H1 (cell line): ENCODE measurements at regions not wholly inside any gene's neighbourhood (a gene's known extent, or its start where the extent isn't known, plus 50 kb on each side); places are given as distances from the start of the nearest gene placed in this dataset.

Experiments used
- CTCF ChIA-PET: fragments of 300-600 bp; sonication (Branson Sonifier 250); formaldehyde crosslinking; loops from one replicate; lab custom pipeline; 2021; ENCODE audit not compliant: partially characterized antibody; lab: Charles Lee
- POLR2A ChIA-PET: fragments of 300-600 bp; sonication (Branson Sonifier 250); formaldehyde crosslinking; loops from one replicate; lab custom pipeline; 2021; ENCODE audit warnings: inconsistent platforms; ENCODE audit not compliant: partially characterized antibody; lab: Charles Lee
- DNase-seq, 2 experiments: peaks; one replicate each; pipeline versions ENCODE4 v3.0.0 to v3.0.0-alpha.2; 2010 to 2022; ENCODE audit warnings: low spot score in 2 of 2, low read depth in 1 of 2, mixed read lengths in 1 of 2
- FAIRE-seq: peaks from 2 replicates; lab custom pipeline; 2011; peaks lifted over from hg19 to GRCh38; lab: Jason Lieb, UNC
- H2AFZ ChIP-seq: 2 replicates; pipeline ENCODE4 v1.8.1; 2012; ENCODE audit warnings: low read length, inconsistent platforms
- H2AK5ac ChIP-seq: 2 replicates; pipeline ENCODE4 v1.6.1; 2013; ENCODE audit warnings: low read depth, low read length
- H2BK120ac ChIP-seq: replicated peaks from 2 replicates; pipeline ENCODE3; 2013; ENCODE audit warnings: low read depth, low read length, inconsistent platforms
- H2BK12ac ChIP-seq: 2 replicates; pipeline ENCODE4 v1.6.1; 2013; ENCODE audit warnings: low read depth, low read length
- H2BK15ac ChIP-seq: 2 replicates; pipeline ENCODE4 v1.6.1; 2013; ENCODE audit warnings: low read length
- H2BK20ac ChIP-seq: 2 replicates; pipeline ENCODE4 v1.6.1; 2013; ENCODE audit warnings: low read length
- H2BK5ac ChIP-seq: 2 replicates; pipeline ENCODE4 v1.6.1; 2013; ENCODE audit warnings: low read depth, low read length
- H3K14ac ChIP-seq: 2 replicates; pipeline ENCODE4 v1.6.1; 2013; ENCODE audit warnings: inconsistent platforms; ENCODE audit not compliant: insufficient read length
- H3K18ac ChIP-seq: 2 replicates; pipeline ENCODE4 v1.6.1; 2013; ENCODE audit warnings: low read length; ENCODE audit errors: extremely low read depth
- H3K23ac ChIP-seq: 2 replicates; pipeline ENCODE4 v1.6.1; 2013; ENCODE audit warnings: inconsistent platforms; ENCODE audit not compliant: insufficient read length
- H3K23me2 ChIP-seq: 2 replicates; pipeline ENCODE4 v1.6.1; 2013; ENCODE audit warnings: low read depth, low read length
- H3K27ac ChIP-seq: 2 replicates; pipeline ENCODE4 v1.6.1; 2011; ENCODE audit warnings: low read depth, low read length, inconsistent platforms
- H3K27me3 ChIP-seq, 4 experiments: replicated peaks in 1 of 4; 1 replicate in 1 of 4; 2 replicates in 3 of 4; pipeline versions ENCODE4 v1.6.1 to v1.8.1; 2011 to 2013; ENCODE audit warnings: low read length in 3 of 4, mild to moderate bottlenecking in 3 of 4, inconsistent platforms in 2 of 4, mixed read lengths in 2 of 4, moderate library complexity in 1 of 4; ENCODE audit not compliant: control insufficient read depth in 3 of 4, insufficient read depth in 3 of 4; ENCODE audit errors: extremely low read depth in 1 of 4
- H3K36me3 ChIP-seq, 4 experiments: 2 replicates each; pipeline versions ENCODE4 v1.6.1 to v1.8.1; 2011 to 2013; ENCODE audit warnings: mild to moderate bottlenecking in 4 of 4, low read length in 3 of 4, moderate library complexity in 2 of 4, control low read depth in 1 of 4, inconsistent platforms in 1 of 4; ENCODE audit not compliant: insufficient read depth in 4 of 4, control insufficient read depth in 2 of 4
- H3K4ac ChIP-seq: replicated peaks from 2 replicates; pipeline ENCODE3; 2013; ENCODE audit warnings: low read length, low read depth, mixed read lengths, inconsistent platforms; ENCODE audit not compliant: insufficient read length
- H3K4me1 ChIP-seq, 4 experiments: replicated peaks in 1 of 4; 1 replicate in 1 of 4; 2 replicates in 3 of 4; pipeline versions ENCODE4 v1.6.1 to v1.8.1; 2011 to 2013; ENCODE audit warnings: low read length in 3 of 4, inconsistent platforms in 2 of 4, mixed read lengths in 1 of 4; ENCODE audit not compliant: insufficient read depth in 4 of 4, control insufficient read depth in 3 of 4
- H3K4me2 ChIP-seq, 2 experiments: 2 replicates each; pipeline versions ENCODE4 v1.6.1 to v1.8.1; 2011 to 2013; ENCODE audit warnings: low read depth in 2 of 2, low read length in 2 of 2, control low read depth in 1 of 2, inconsistent platforms in 1 of 2, mild to moderate bottlenecking in 1 of 2; ENCODE audit not compliant: insufficient read depth in 1 of 2
- H3K4me3 ChIP-seq, 4 experiments: fragments of 200-600, 300-600 bp in 1 of 4; sonication (generic), shearing (Covaris generic), sonication (Bioruptor Twin) in 1 of 4; 2 replicates each; pipeline versions ENCODE4 v1.5.1 to v1.8.1; 2011 to 2016; ENCODE audit warnings: low read length in 4 of 4, low read depth in 3 of 4, control low read depth in 2 of 4, inconsistent platforms in 2 of 4, mild to moderate bottlenecking in 2 of 4, mixed read lengths in 1 of 4, moderate library complexity in 1 of 4; ENCODE audit not compliant: insufficient read depth in 2 of 4; ENCODE audit errors: extremely low read depth in 1 of 4
- H3K56ac ChIP-seq: replicated peaks from 2 replicates; pipeline ENCODE3; 2013; ENCODE audit warnings: low read depth, mild to moderate bottlenecking, mixed read lengths, low read length, inconsistent platforms; ENCODE audit not compliant: insufficient read length
- H3K79me1 ChIP-seq: 2 replicates; pipeline ENCODE4 v1.6.1; 2013; ENCODE audit warnings: low read depth, low read length, control low read depth
- H3K79me2 ChIP-seq, 2 experiments: 2 replicates each; pipeline versions ENCODE4 v1.6.1 to v1.8.1; 2012 to 2013; ENCODE audit warnings: low read length in 2 of 2, mild to moderate bottlenecking in 2 of 2, inconsistent platforms in 1 of 2; ENCODE audit not compliant: insufficient read depth in 2 of 2, control insufficient read depth in 1 of 2
- H3K9ac ChIP-seq, 4 experiments: replicated peaks in 1 of 4; 1 replicate in 1 of 4; 2 replicates in 3 of 4; pipeline versions ENCODE4 v1.6.1 to v1.8.1; 2011 to 2013; ENCODE audit warnings: low read depth in 3 of 4, low read length in 3 of 4, control low read depth in 2 of 4, mild to moderate bottlenecking in 2 of 4, moderate library complexity in 2 of 4, inconsistent platforms in 1 of 4; ENCODE audit errors: extremely low read depth in 1 of 4
- H3K9me3 ChIP-seq, 2 experiments: 2 replicates each; pipeline versions ENCODE4 v1.6.1 to v1.8.1; 2012 to 2013; ENCODE audit warnings: mild to moderate bottlenecking in 2 of 2, moderate library complexity in 2 of 2, control low read depth in 1 of 2, inconsistent platforms in 1 of 2, low read depth in 1 of 2, low read length in 1 of 2, mixed read lengths in 1 of 2; ENCODE audit not compliant: insufficient read depth in 2 of 2
- H4K20me1 ChIP-seq, 2 experiments: replicated peaks in 1 of 2; 2 replicates each; pipeline versions ENCODE3 to v1.8.1; 2011 to 2013; ENCODE audit warnings: inconsistent platforms in 2 of 2, low read length in 2 of 2, mild to moderate bottlenecking in 1 of 2; ENCODE audit not compliant: insufficient read depth in 2 of 2, control insufficient read depth in 1 of 2
- H4K5ac ChIP-seq: 2 replicates; pipeline ENCODE4 v1.6.1; 2013; ENCODE audit warnings: low read length, low read depth, mixed read lengths, inconsistent platforms; ENCODE audit not compliant: insufficient read length
- H4K8ac ChIP-seq: 2 replicates; pipeline ENCODE4 v1.8.0; 2013; ENCODE audit warnings: mild to moderate bottlenecking, moderate library complexity, low read length, inconsistent platforms; ENCODE audit not compliant: insufficient read depth; ENCODE audit errors: extremely low read depth
- H4K91ac ChIP-seq: replicated peaks from 2 replicates; pipeline ENCODE3; 2013; ENCODE audit warnings: low read length, mixed read lengths, inconsistent platforms; ENCODE audit not compliant: insufficient read length
- CBX5 ChIP-seq: fragments of 300-800, 300-1000 bp; sonication (generic); IDR thresholded peaks from 2 replicates; pipeline ENCODE4 v1.7.1; 2016; ENCODE audit warnings: antibody characterized with exemption, low read length, low read depth
- EZH2 ChIP-seq: fragments of 200-600 bp; sonication (generic); IDR thresholded peaks from 2 replicates; pipeline ENCODE4 v1.7.1; 2012; ENCODE audit warnings: low read depth, mild to moderate bottlenecking, moderate library complexity, low read length, inconsistent platforms; ENCODE audit not compliant: severe bottlenecking
- HDAC2 ChIP-seq, 2 experiments: fragments of 300-600 bp in 1 of 2; sonication (generic) in 1 of 2; IDR thresholded peaks; 2 replicates each; pipeline ENCODE4 v1.6.1; 2011 to 2012; ENCODE audit warnings: low read depth in 2 of 2, low read length in 2 of 2, mild to moderate bottlenecking in 2 of 2, moderate library complexity in 2 of 2, borderline replicate concordance in 1 of 2, inconsistent platforms in 1 of 2
- KDM1A ChIP-seq: fragments of 200-600, 300-600 bp; sonication (generic); IDR thresholded peaks from 2 replicates; pipeline ENCODE4 v1.7.1; 2016; ENCODE audit warnings: mild to moderate bottlenecking, low read length, borderline replicate concordance
- SAP30 ChIP-seq: fragments of 300-600 bp; sonication (generic); IDR thresholded peaks from 2 replicates; pipeline ENCODE4 v1.7.1; 2012; ENCODE audit warnings: low read length, moderate library complexity, mild to moderate bottlenecking, inconsistent platforms; ENCODE audit not compliant: insufficient read depth, insufficient replicate concordance
- SP1 ChIP-seq: IDR thresholded peaks from 2 replicates; pipeline ENCODE4 v1.6.1; 2011; ENCODE audit warnings: low read depth, low read length
- SUZ12 ChIP-seq: fragments of 200-600 bp; sonication (generic); IDR thresholded peaks from 2 replicates; pipeline ENCODE4 v1.6.1; 2012; ENCODE audit warnings: mild to moderate bottlenecking, inconsistent platforms, low read length, moderate library complexity, mixed read lengths
- TEAD4 ChIP-seq: IDR thresholded peaks from 2 replicates; pipeline ENCODE4 v1.6.1; 2012; ENCODE audit warnings: low read depth, low read length, inconsistent platforms, mixed read lengths
- YY1 ChIP-seq: IDR thresholded peaks from 2 replicates; pipeline ENCODE4 v1.6.1; 2011; ENCODE audit warnings: low read depth, mild to moderate bottlenecking, low read length
- WGBS, 2 experiments: shearing (Covaris generic) in 1 of 2; methylation state at CpG; one replicate each; pipeline versions ENCODE4 v1.1.6 to v1.1.7; 2013 to 2015; ENCODE audit warnings: low lambda C conversion rate in 2 of 2, mixed read lengths in 2 of 2, inconsistent platforms in 1 of 2, low coverage in 1 of 2, missing lambda C conversion rate in 1 of 2; ENCODE audit not compliant: insufficient replicate concordance in 2 of 2, insufficient coverage in 1 of 2, insufficient read length in 1 of 2; ENCODE audit errors: extremely low coverage in 1 of 2, missing lambda C conversion rate in 1 of 2; 5-methylcytosine and 5-hydroxymethylcytosine counted together

GRCh38 chr5:167020418-167020817 lies 1271.0 kb upstream of the WWC1 start:
- no peak overlapping the region for H3K56ac ChIP-seq
- 83% methylated on average over 1 of the region's 1 CpG; no CpG with 5 or more reads in 1 of the 2 experiments for WGBS, 2 experiments
- no peak overlapping the region for H4K5ac ChIP-seq
- no peak overlapping the region for H3K18ac ChIP-seq
- H2AFZ ChIP-seq, result no peak overlapping the region
- H2AK5ac ChIP-seq, result no peak overlapping the region
- H3K4me2 ChIP-seq, result no peak overlapping the region
- no peak overlapping the region for H3K4ac ChIP-seq
- no peaks in the 10 kb centered on the region for H3K23me2 ChIP-seq
- H3K23ac ChIP-seq, result no peak overlapping the region
- DNase-seq (no peak), FAIRE-seq (no peak)
- H2BK20ac ChIP-seq, result no peak overlapping the region
- no peak overlapping the region for H3K9ac ChIP-seq
- no peak overlapping the region for H2BK120ac ChIP-seq
- no peaks in the 10 kb centered on the region for H3K36me3 ChIP-seq
- no peak overlapping the region for H2BK12ac ChIP-seq
- H3K9me3 ChIP-seq, result no peaks in the 10 kb centered on the region
- no peak overlapping the region for H2BK15ac ChIP-seq
- no peak overlapping the region for H3K14ac ChIP-seq
- H3K79me1 ChIP-seq, result no peaks in the 10 kb centered on the region
- CTCF ChIA-PET, result interaction anchor here (2.8 to 4.3 kb wide), 2 partner anchors 10 to 29 kb away, joined by 12 to 14 read pairs; no protein-coding TSS in a partner anchor
- H3K79me2 ChIP-seq, result no peaks in the 10 kb centered on the region
- no peak overlapping the region for H2BK5ac ChIP-seq
- H3K4me3 ChIP-seq, result no peak overlapping the region
- POLR2A ChIA-PET, result no interaction called here
- H3K27me3 ChIP-seq, result no peaks in the 10 kb centered on the region
- TF ChIP-seq HDAC2 (IDR thresholded peaks at IDR 0.05; ENCODE audit: borderline replicate concordance in 1 of 2, low read depth in 2 of 2, low read length in 2 of 2) (no peak), CBX5 (no peak), SUZ12 (no peak), KDM1A (no peak), EZH2 (no peak), YY1 (no peak), TEAD4 (no peak), SAP30 (no peak), SP1 (no peak)
- H4K20me1 ChIP-seq, result no peaks in the 10 kb centered on the region
- no peak overlapping the region for H4K8ac ChIP-seq
- H3K27ac ChIP-seq, result no peak overlapping the region
- no peak overlapping the region for H4K91ac ChIP-seq
- H3K4me1 ChIP-seq, result no peaks in the 10 kb centered on the region
